K562 (cell line): ENCODE measurements at regions not wholly inside any gene's neighbourhood (a gene's known extent, or its start where the extent isn't known, plus 50 kb on each side); places are given as distances from the start of the nearest gene placed in this dataset.

Source experiments
- ATAC-seq: fragments of 200-7000 bp; cut with Tn5 transposase; 3 replicates; pipeline ENCODE4 v1.9.1; 2020; ENCODE audit warnings: moderate library complexity
- BruUV-seq: library from RNA; stranded (reverse); fragments of 400-500 nt; replicated peaks from 2 replicates; lab custom pipeline; 2021; lab: Mats Ljungman, UMichigan
- CTCF ChIA-PET: fragments of 300-600 bp; formaldehyde crosslinking; extraction: SDS; loops from one replicate; lab custom pipeline; 2021; ENCODE audit warnings: low intra/inter-chr PET ratio; lab: Yijun Ruan, JAX
- POLR2A ChIA-PET: fragments of 300-600, 350-650 bp; sonication (Branson Sonifier 250); formaldehyde crosslinking; extraction: SDS; loops from one replicate; lab custom pipeline; 2021; ENCODE audit warnings: antibody characterized with exemption, inconsistent platforms; lab: Yijun Ruan, JAX
- DNase-seq, 4 experiments: peaks; one replicate each; pipeline versions ENCODE4 v3.0.0 to v3.0.0-alpha.2; 2011 to 2018; ENCODE audit warnings: low spot score in 3 of 4, mixed read lengths in 3 of 4; ENCODE audit errors: extremely low read depth in 1 of 4
- FAIRE-seq: peaks from 2 replicates; lab custom pipeline; 2011; peaks lifted over from hg19 to GRCh38; lab: Jason Lieb, UNC
- H2AFZ ChIP-seq: 2 replicates; pipeline ENCODE4 v1.6.0; 2011; ENCODE audit warnings: low read depth, low read length, control low read depth, inconsistent platforms
- H3K27ac ChIP-seq: fragments of 200-600 bp; 3 replicates; pipeline ENCODE4 v1.8.0; 2011; ENCODE audit warnings: low read depth, mild to moderate bottlenecking, control low read depth, inconsistent platforms, low read length, moderate library complexity, mixed read lengths; ENCODE audit errors: extremely low read depth
- H3K27me3 ChIP-seq, 2 experiments: fragments of 300-600 bp in 1 of 2; 2 replicates in 1 of 2; 3 replicates in 1 of 2; pipeline versions ENCODE4 v1.6.0 to v1.8.0; 2011; ENCODE audit warnings: inconsistent platforms in 2 of 2, low read length in 2 of 2, mild to moderate bottlenecking in 1 of 2, mixed read lengths in 1 of 2, moderate library complexity in 1 of 2; ENCODE audit not compliant: control insufficient read depth in 2 of 2, insufficient read depth in 2 of 2
- H3K36me3 ChIP-seq: fragments of 300-600 bp; 3 replicates; pipeline ENCODE4 v1.8.0; 2011; ENCODE audit warnings: mild to moderate bottlenecking, low read length, inconsistent platforms; ENCODE audit not compliant: control insufficient read depth, insufficient read depth
- H3K4me1 ChIP-seq, 2 experiments: fragments of 200-600 bp in 1 of 2; replicated peaks in 1 of 2; 2 replicates in 1 of 2; 3 replicates in 1 of 2; pipeline versions ENCODE4 v1.5.1 to v1.8.0; 2011; ENCODE audit warnings: inconsistent platforms in 2 of 2, low read length in 2 of 2, mild to moderate bottlenecking in 1 of 2, mixed read lengths in 1 of 2, moderate library complexity in 1 of 2; ENCODE audit not compliant: control insufficient read depth in 2 of 2, insufficient read depth in 2 of 2
- H3K4me2 ChIP-seq: 2 replicates; pipeline ENCODE4 v1.6.1; 2011; ENCODE audit warnings: low read length, control low read depth, inconsistent platforms, mixed read lengths; ENCODE audit not compliant: insufficient read depth
- H3K4me3 ChIP-seq: fragments of 200-600 bp; sonication (generic), shearing (Covaris generic); 2 replicates; pipeline ENCODE4 v1.5.1; 2016; ENCODE audit warnings: control low read depth, inconsistent platforms
- H3K79me2 ChIP-seq: fragments of 200-600 bp; 3 replicates; pipeline ENCODE4 v1.8.0; 2011; ENCODE audit warnings: low read length, inconsistent platforms; ENCODE audit not compliant: control insufficient read depth, insufficient read depth
- H3K9ac ChIP-seq, 2 experiments: 2 replicates each; pipeline versions ENCODE4 v1.6.0 to v1.6.1; 2011; ENCODE audit warnings: low read depth in 2 of 2, low read length in 2 of 2, control low read depth in 1 of 2, inconsistent platforms in 1 of 2, mild to moderate bottlenecking in 1 of 2, mixed read lengths in 1 of 2; ENCODE audit not compliant: insufficient read depth in 1 of 2
- H3K9me1 ChIP-seq: one replicate; pipeline ENCODE4 v1.6.0; 2011; ENCODE audit warnings: inconsistent platforms, mild to moderate bottlenecking, low read length, moderate library complexity; ENCODE audit not compliant: control insufficient read depth, insufficient read depth
- H3K9me3 ChIP-seq: replicated peaks from 2 replicates; pipeline ENCODE4 v1.5.1; 2011; ENCODE audit warnings: low read depth, low read length, inconsistent platforms; ENCODE audit not compliant: control insufficient read depth, insufficient read depth
- H4K20me1 ChIP-seq: replicated peaks from 2 replicates; pipeline ENCODE4 v1.6.1; 2011; ENCODE audit warnings: low read length, inconsistent platforms, mixed read lengths; ENCODE audit not compliant: control insufficient read depth, insufficient read depth
- ASH1L ChIP-seq: fragments of 450-650 bp; IDR thresholded peaks from 2 replicates; pipeline ENCODE4 v1.6.1; 2018; ENCODE audit warnings: borderline replicate concordance, mild to moderate bottlenecking, low read depth; ENCODE audit not compliant: partially characterized antibody
- E2F6 ChIP-seq, 2 experiments: IDR thresholded peaks; 2 replicates each; pipeline ENCODE4 v1.6.1; 2011; ENCODE audit warnings: borderline replicate concordance in 1 of 2, control low read depth in 1 of 2, low read depth in 1 of 2, low read length in 1 of 2, mild to moderate bottlenecking in 1 of 2, mixed read lengths in 1 of 2, moderate library complexity in 1 of 2; ENCODE audit not compliant: insufficient read depth in 1 of 2, insufficient read length in 1 of 2, poor library complexity in 1 of 2, severe bottlenecking in 1 of 2; ENCODE audit errors: extremely low read depth in 1 of 2
- FUS ChIP-seq: fragments of 200-400 bp; formaldehyde crosslinking; optimal IDR thresholded peaks from 2 replicates; pipeline ENCODE3; 2017; ENCODE audit warnings: low read depth, low read length
- IFI16 ChIP-seq: fragments of 250-450 bp; sonication (Bioruptor Pico); IDR thresholded peaks from 2 replicates; pipeline ENCODE4 v2.1.2; 2022; ENCODE audit warnings: mild to moderate bottlenecking, inconsistent platforms
- ILF3 ChIP-seq: fragments of 450-650 bp; IDR thresholded peaks from 2 replicates; pipeline ENCODE4 v1.6.1; 2018; ENCODE audit warnings: antibody characterized with exemption, mild to moderate bottlenecking, moderate library complexity, borderline replicate concordance
- PRPF4 ChIP-seq: fragments of 200-400 bp; formaldehyde crosslinking; IDR thresholded peaks from one replicate; pipeline ENCODE4 v1.6.1; 2017; ENCODE audit warnings: low read length, low read depth, mild to moderate bottlenecking; ENCODE audit not compliant: insufficient read depth, poor library complexity, severe bottlenecking
- TEAD1 ChIP-seq, 2 experiments: fragments of 450-650 bp in 1 of 2; sonication (generic) in 1 of 2; formaldehyde crosslinking; IDR thresholded peaks; 2 replicates each; pipeline versions ENCODE4 v1.4.0 to v1.8.0; 2020 to 2022; ENCODE audit warnings: mild to moderate bottlenecking in 2 of 2, missing genetic modification reagents in 1 of 2
- YY1 ChIP-seq, 3 experiments: IDR thresholded peaks; 2 replicates each; pipeline ENCODE4 v1.6.1; 2011; ENCODE audit warnings: low read length in 2 of 3, mild to moderate bottlenecking in 2 of 3, moderate library complexity in 2 of 3, borderline replicate concordance in 1 of 3, control low read depth in 1 of 3, low read depth in 1 of 3; ENCODE audit not compliant: insufficient read depth in 3 of 3, insufficient replicate concordance in 2 of 3, control insufficient read depth in 1 of 3, insufficient read length in 1 of 3; ENCODE audit errors: extremely low read depth in 1 of 3
- ZBTB17 ChIP-seq: fragments of 450-650 bp; formaldehyde crosslinking; IDR thresholded peaks from 2 replicates; pipeline ENCODE4 v1.4.0; 2020; ENCODE audit warnings: mild to moderate bottlenecking
- ZBTB8A ChIP-seq: fragments of 450-650 bp; IDR thresholded peaks from 2 replicates; pipeline ENCODE4 v1.6.1; 2018; ENCODE audit warnings: mild to moderate bottlenecking, moderate library complexity; ENCODE audit not compliant: partially characterized antibody
- ZNF133 ChIP-seq: fragments of 250-450 bp; sonication (Bioruptor Pico); IDR thresholded peaks from 2 replicates; pipeline ENCODE4 v1.4.0; 2020; ENCODE audit warnings: mild to moderate bottlenecking
- WGBS: fragments of 100-300 bp; shearing (Covaris generic); methylation state at CpG from one replicate; pipeline ENCODE4 v1.1.6; 2016; ENCODE audit warnings: low coverage, mixed read lengths; ENCODE audit not compliant: insufficient coverage; ENCODE audit errors: missing lambda C conversion rate; 5-methylcytosine and 5-hydroxymethylcytosine counted together
- in situ Hi-C: fragments of 300-500 bp; cut with MboI; formaldehyde crosslinking; loops from 4 replicates; pipeline ENCODE4 v1.15.0; 2018; ENCODE audit warnings: inconsistent platforms, mixed read lengths
- intact Hi-C: fragments of 100-400 bp; cut with micrococcal nuclease; formaldehyde crosslinking; loops from 2 replicates; pipeline ENCODE4 v1.14.2; 2022

- no peak overlapping the region for H3K4me2 ChIP-seq
- TF ChIP-seq TEAD1 (CRISPR knock-in tag; IDR thresholded peaks at IDR 0.05) (0 out of 4 replicates have a peak, but pooled peaks of 1 of the 2 experiments have one; percentile 52), ZBTB8A (no peak)
- intact Hi-C loops (no loop called here), in situ Hi-C loops (no loop called here)
- no peak overlapping the region for H2AFZ ChIP-seq
- POLR2A ChIA-PET: no interaction called here
- no peak overlapping the region for H3K9ac ChIP-seq
- WGBS: 0% methylated on average over 3 of the region's 3 CpGs
- no peaks in the 10 kb centered on the region for H3K9me3 ChIP-seq
- CTCF ChIA-PET: no interaction called here
- H3K4me3 ChIP-seq: no peak overlapping the region
- no peak overlapping the region for H3K27ac ChIP-seq
- FAIRE-seq (no peak), ATAC-seq (no peak), DNase-seq (no peak)
- no peaks in the 10 kb centered on the region for H3K79me2 ChIP-seq
- no peaks in the 10 kb centered on the region for H4K20me1 ChIP-seq
- no peaks in the 10 kb centered on the region for H3K4me1 ChIP-seq
- H3K27me3 ChIP-seq: peaks cover 5% of the 10 kb centered on the region in 2 experiments; a peak in 2 of 5 replicates
- no peaks in the 10 kb centered on the region for H3K36me3 ChIP-seq
- BruUV-seq: no TSS peak
- H3K9me1 ChIP-seq: no peaks in the 10 kb centered on the region
Observed at GRCh38 chr2:63662028-63662804, 73.5 kb downstream of the MDH1 start.

- no peak overlapping the region for H3K9ac ChIP-seq
- no peaks in the 10 kb centered on the region for H3K79me2 ChIP-seq
- H3K4me1 ChIP-seq: no peaks in the 10 kb centered on the region
- no peak overlapping the region for H3K4me2 ChIP-seq
- no peak for ATAC-seq
- H3K9me1 ChIP-seq: no peaks in the 10 kb centered on the region
- no peak for DNase-seq
- H3K4me3 ChIP-seq: no peak overlapping the region
- intact Hi-C loops: no loop called here
- in situ Hi-C loops: no loop called here
- ChIA-PET CTCF (no interaction called here), POLR2A (interaction anchor here (1.9 kb wide), 1 partner anchor 9 kb away, joined by 4 read pairs; no protein-coding TSS in a partner anchor)
- no peaks in the 10 kb centered on the region for H3K9me3 ChIP-seq
- 0% methylated on average over 3 of the region's 3 CpGs for WGBS
- H3K27me3 ChIP-seq: peaks cover 0 to 5% of the 10 kb centered on the region in 2 experiments; a peak in 1 of 5 replicates
- no peak for FAIRE-seq
- H3K36me3 ChIP-seq: no peaks in the 10 kb centered on the region
- BruUV-seq: no TSS peak
- H4K20me1 ChIP-seq: no peaks in the 10 kb centered on the region
- no peak overlapping the region for H2AFZ ChIP-seq
- H3K27ac ChIP-seq: no peak overlapping the region
- TF ChIP-seq ILF3 (no peak), FUS (no peak), PRPF4 (no peak), ZNF133 (CRISPR knock-in tag) (no peak), YY1 (IDR thresholded peaks at IDR 0.05; ENCODE audit: borderline replicate concordance in 1 of 3, control insufficient read depth in 1 of 3, extremely low read depth in 1 of 3, insufficient read depth in 3 of 3, insufficient read length in 1 of 3, insufficient replicate concordance in 2 of 3, low read depth in 1 of 3, low read length in 2 of 3) (no peak), E2F6 (IDR thresholded peaks at IDR 0.05; ENCODE audit: borderline replicate concordance in 1 of 2, extremely low read depth in 1 of 2, insufficient read depth in 1 of 2, insufficient read length in 1 of 2, low read depth in 1 of 2, low read length in 1 of 2, poor library complexity in 1 of 2, severe bottlenecking in 1 of 2) (no peak), IFI16 (no peak), ASH1L (no peak), ZBTB17 (CRISPR knock-in tag) (no peak)
Observed at GRCh38 chr2:63663013-63663864, 74.5 kb downstream of the MDH1 start.
